ENCODE measurements at regions not wholly inside any gene's neighbourhood (a gene's known extent, or its start where the extent isn't known, plus 50 kb on each side); places are given as distances from the start of the nearest gene placed in this dataset.

DNA sequence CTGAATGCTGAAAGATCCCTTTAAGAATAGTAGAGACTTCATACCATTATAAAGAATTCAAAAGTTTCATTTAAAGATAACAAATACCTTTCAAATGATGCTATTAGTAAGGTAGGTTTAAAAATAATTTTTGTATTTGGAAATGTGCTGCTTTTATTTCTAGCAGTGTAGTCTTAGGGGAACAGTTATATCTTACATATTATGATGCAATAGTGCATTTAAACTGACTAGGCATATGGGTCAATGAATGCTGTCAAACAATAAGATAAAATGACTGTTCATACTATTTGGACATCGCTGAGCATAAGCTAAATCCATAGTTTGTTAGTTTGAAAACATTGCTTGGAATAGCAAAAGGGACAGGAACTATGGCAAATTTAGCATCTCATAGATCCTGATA lies 354.8 kb upstream of the SEMA3A start:
- TF ChIP-seq EZH2 (IDR thresholded peaks at IDR 0.05), result no peak
- TF ChIP-seq, protein P1, sequence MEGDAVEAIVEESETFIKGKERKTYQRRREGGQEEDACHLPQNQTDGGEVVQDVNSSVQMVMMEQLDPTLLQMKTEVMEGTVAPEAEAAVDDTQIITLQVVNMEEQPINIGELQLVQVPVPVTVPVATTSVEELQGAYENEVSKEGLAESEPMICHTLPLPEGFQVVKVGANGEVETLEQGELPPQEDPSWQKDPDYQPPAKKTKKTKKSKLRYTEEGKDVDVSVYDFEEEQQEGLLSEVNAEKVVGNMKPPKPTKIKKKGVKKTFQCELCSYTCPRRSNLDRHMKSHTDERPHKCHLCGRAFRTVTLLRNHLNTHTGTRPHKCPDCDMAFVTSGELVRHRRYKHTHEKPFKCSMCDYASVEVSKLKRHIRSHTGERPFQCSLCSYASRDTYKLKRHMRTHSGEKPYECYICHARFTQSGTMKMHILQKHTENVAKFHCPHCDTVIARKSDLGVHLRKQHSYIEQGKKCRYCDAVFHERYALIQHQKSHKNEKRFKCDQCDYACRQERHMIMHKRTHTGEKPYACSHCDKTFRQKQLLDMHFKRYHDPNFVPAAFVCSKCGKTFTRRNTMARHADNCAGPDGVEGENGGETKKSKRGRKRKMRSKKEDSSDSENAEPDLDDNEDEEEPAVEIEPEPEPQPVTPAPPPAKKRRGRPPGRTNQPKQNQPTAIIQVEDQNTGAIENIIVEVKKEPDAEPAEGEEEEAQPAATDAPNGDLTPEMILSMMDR (IDR thresholded peaks at IDR 0.05), result no peak
- no peak for TF ChIP-seq EZH2phosphoT487 (IDR thresholded peaks at IDR 0.05)

Measured in neural progenitor cell (in vitro differentiated cells).